Chondrocyte (in vitro differentiated cells): ENCODE measurements at regions not wholly inside any gene's neighbourhood (a gene's known extent, or its start where the extent isn't known, plus 50 kb on each side); places are given as distances from the start of the nearest gene placed in this dataset.

Experiments used
- DNase-seq: peaks from one replicate; pipeline ENCODE4 v3.0.0; 2021; ENCODE audit warnings: mixed read lengths, low spot score
- H3K27ac Mint-ChIP-seq: one replicate; pipeline ENCODE4 v1.8.0; 2021; ENCODE audit warnings: mild to moderate bottlenecking, moderate library complexity, mixed read lengths; ENCODE audit not compliant: unreplicated experiment
- H3K27me3 Mint-ChIP-seq: 2 replicates; pipeline ENCODE4 v1.8.0; 2021; ENCODE audit warnings: low read depth, mixed read lengths
- H3K36me3 Mint-ChIP-seq: 2 replicates; pipeline ENCODE4 v1.8.0; 2021; ENCODE audit warnings: low read depth, mixed read lengths
- H3K4me1 Mint-ChIP-seq: 2 replicates; pipeline ENCODE4 v1.8.0; 2021; ENCODE audit warnings: low read depth, mild to moderate bottlenecking, mixed read lengths
- H3K4me3 Mint-ChIP-seq: one replicate; pipeline ENCODE4 v1.8.0; 2021; ENCODE audit warnings: mild to moderate bottlenecking, moderate library complexity, mixed read lengths; ENCODE audit not compliant: unreplicated experiment
- H3K9me3 Mint-ChIP-seq: 2 replicates; pipeline ENCODE4 v1.8.0; 2021; ENCODE audit warnings: low read depth, mixed read lengths
- CTCF ChIP-seq: fragments of 200-600 bp; sonication (generic); IDR thresholded peaks from 2 replicates; pipeline ENCODE4 v1.5.0; 2021; ENCODE audit warnings: antibody characterized with exemption, mild to moderate bottlenecking, moderate library complexity

- H3K36me3 Mint-ChIP-seq = peaks cover 2% of the 10 kb centered on the region
- TF ChIP-seq CTCF = no peak
- no peaks in the 10 kb centered on the region for H3K27me3 Mint-ChIP-seq
- no peak for DNase-seq
- peaks cover 13% of the 10 kb centered on the region for H3K9me3 Mint-ChIP-seq
- H3K27ac Mint-ChIP-seq = no peak overlapping the region
- H3K4me3 Mint-ChIP-seq = no peak overlapping the region
- no peaks in the 10 kb centered on the region for H3K4me1 Mint-ChIP-seq
Measured at GRCh38 chr3:80141557-80141956, 373.8 kb upstream of the ROBO1 start.

GRCh38 chr3:80116281-80116680 lies 348.5 kb upstream of the ROBO1 start:
- DNase-seq = no peak
- no peaks in the 10 kb centered on the region for H3K4me1 Mint-ChIP-seq
- peaks cover 2% of the 10 kb centered on the region for H3K9me3 Mint-ChIP-seq
- H3K4me3 Mint-ChIP-seq = no peak overlapping the region
- H3K27me3 Mint-ChIP-seq = no peaks in the 10 kb centered on the region
- no peaks in the 10 kb centered on the region for H3K36me3 Mint-ChIP-seq
- H3K27ac Mint-ChIP-seq = no peak overlapping the region
- no peak for TF ChIP-seq CTCF

- Mint-ChIP-seq H3K4me3 (no peak overlapping the region), H3K9me3 (peaks cover 2% of the 10 kb centered on the region), H3K27me3 (no peaks in the 10 kb centered on the region), H3K36me3 (no peaks in the 10 kb centered on the region), H3K27ac (no peak overlapping the region), H3K4me1 (no peaks in the 10 kb centered on the region)
- no peak for DNase-seq
- TF ChIP-seq CTCF = no peak
Measured at GRCh38 chr3:80114694-80115093, 346.9 kb upstream of the ROBO1 start.

- Mint-ChIP-seq H3K4me3 (no peak overlapping the region), H3K4me1 (no peaks in the 10 kb centered on the region), H3K27ac (no peak overlapping the region), H3K36me3 (no peaks in the 10 kb centered on the region), H3K9me3 (peaks cover 2% of the 10 kb centered on the region), H3K27me3 (no peaks in the 10 kb centered on the region)
- no peak for DNase-seq
- no peak for TF ChIP-seq CTCF
Measured at GRCh38 chr3:80113331-80113730, 345.5 kb upstream of the ROBO1 start.

- no peak overlapping the region for H3K27ac Mint-ChIP-seq
- peaks cover 1% of the 10 kb centered on the region for H3K36me3 Mint-ChIP-seq
- H3K4me1 Mint-ChIP-seq = peaks cover 3% of the 10 kb centered on the region
- no peaks in the 10 kb centered on the region for H3K9me3 Mint-ChIP-seq
- DNase-seq = no peak
- H3K4me3 Mint-ChIP-seq = no peak overlapping the region
- H3K27me3 Mint-ChIP-seq = no peaks in the 10 kb centered on the region
- TF ChIP-seq CTCF = no peak
Measured at GRCh38 chr3:80099559-80100066, 331.8 kb upstream of the ROBO1 start.
